Activated CD8-positive, alpha-beta T cell treated with anti-CD3 and anti-CD28 coated beads for 36 hours (primary cell): ENCODE measurements at regions not wholly inside any gene's neighbourhood (a gene's known extent, or its start where the extent isn't known, plus 50 kb on each side); places are given as distances from the start of the nearest gene placed in this dataset.

Experiments
- ATAC-seq: fragments of 200-7000 bp; cut with Tn5 transposase; one replicate; pipeline ENCODE4 v1.10.0; 2021; ENCODE audit warnings: mild to moderate bottlenecking, moderate library complexity
- CTCF ChIA-PET: fragments of 350-600 bp; sonication (Branson Sonifier 250); formaldehyde crosslinking; loops from one replicate; lab custom pipeline; 2021; ENCODE audit warnings: antibody characterized with exemption; lab: Charles Lee
- POLR2A ChIA-PET: fragments of 350-600 bp; sonication (Branson Sonifier 250); formaldehyde crosslinking; loops from one replicate; lab custom pipeline; 2021; ENCODE audit warnings: antibody characterized with exemption; lab: Charles Lee
- DNase-seq: peaks from one replicate; pipeline ENCODE4 v3.0.0-alpha.2; 2020
- H3K27ac Mint-ChIP-seq: one replicate; pipeline ENCODE4 v1.8.0; 2021; ENCODE audit warnings: mild to moderate bottlenecking, mixed read lengths
- H3K27me3 Mint-ChIP-seq: one replicate; pipeline ENCODE4 v1.8.0; 2021; ENCODE audit warnings: mixed read lengths
- H3K36me3 Mint-ChIP-seq: one replicate; pipeline ENCODE4 v1.8.0; 2021; ENCODE audit warnings: low read depth, mixed read lengths
- H3K4me1 Mint-ChIP-seq: one replicate; pipeline ENCODE4 v1.8.0; 2021; ENCODE audit warnings: low read depth, mixed read lengths
- H3K4me3 Mint-ChIP-seq: one replicate; pipeline ENCODE4 v1.8.0; 2021; ENCODE audit warnings: mild to moderate bottlenecking, moderate library complexity, mixed read lengths
- H3K9me3 Mint-ChIP-seq: one replicate; pipeline ENCODE4 v1.8.0; 2021; ENCODE audit warnings: mixed read lengths
- CTCF ChIP-seq: fragments of 200-600 bp; IDR thresholded peaks from one replicate; pipeline ENCODE4 v1.8.0; 2022; ENCODE audit warnings: antibody characterized with exemption, mild to moderate bottlenecking
- intact Hi-C: fragments of 100-400 bp; cut with micrococcal nuclease; formaldehyde crosslinking; loops from one replicate; pipeline ENCODE4 v1.10.0; 2022

GRCh38 chr16:85353839-85354685, 241.8 kb upstream of the CIBAR2 start:
- no peak overlapping the region for H3K27ac Mint-ChIP-seq
- intact Hi-C loops: no loop called here

GRCh38 chr16:85354686-85355514, 242.6 kb upstream of the CIBAR2 start:
- intact Hi-C loops: no loop called here
- Mint-ChIP-seq H3K27me3 (no peaks in the 10 kb centered on the region), H3K4me1 (no peaks in the 10 kb centered on the region), H3K27ac (no peak overlapping the region), H3K4me3 (no peak overlapping the region), H3K9me3 (peaks cover 4% of the 10 kb centered on the region), H3K36me3 (no peaks in the 10 kb centered on the region)
- ATAC-seq (no peak), DNase-seq (no peak)
- ChIA-PET POLR2A (no interaction called here), CTCF (no interaction called here)
- TF ChIP-seq CTCF: no peak

More at GRCh38 chr16:85353839-85354685, 241.8 kb upstream of the CIBAR2 start:
- H3K36me3 Mint-ChIP-seq: no peaks in the 10 kb centered on the region
- ATAC-seq (no peak), DNase-seq (no peak)
- ChIA-PET CTCF (no interaction called here), POLR2A (interaction anchor here (0.8 kb wide), 1 partner anchor 106 kb away, joined by 3 read pairs; no protein-coding TSS in a partner anchor)
- H3K9me3 Mint-ChIP-seq: peaks cover 4% of the 10 kb centered on the region
- H3K27me3 Mint-ChIP-seq: no peaks in the 10 kb centered on the region
- TF ChIP-seq CTCF: no peak
- H3K4me3 Mint-ChIP-seq: no peak overlapping the region
- H3K4me1 Mint-ChIP-seq: no peaks in the 10 kb centered on the region

- POLR2A ChIA-PET: no interaction called here
These were observed 243.2 kb upstream of the CIBAR2 start for GRCh38 chr16:85355515-85355837.

GRCh38 chr16:85356157-85356556, 243.9 kb upstream of the CIBAR2 start:
- CTCF ChIA-PET: no interaction called here
- Mint-ChIP-seq H3K9me3 (peaks cover 4% of the 10 kb centered on the region), H3K4me3 (no peak overlapping the region), H3K27ac (no peak overlapping the region), H3K27me3 (no peaks in the 10 kb centered on the region), H3K4me1 (no peaks in the 10 kb centered on the region), H3K36me3 (no peaks in the 10 kb centered on the region)
- intact Hi-C loops: no loop called here
- ATAC-seq: no peak
- POLR2A ChIA-PET: no interaction called here
- DNase-seq: no peak
- no peak for TF ChIP-seq CTCF

More at GRCh38 chr16:85355515-85355837, 243.2 kb upstream of the CIBAR2 start:
- Mint-ChIP-seq H3K4me3 (no peak overlapping the region), H3K9me3 (peaks cover 4% of the 10 kb centered on the region), H3K4me1 (no peaks in the 10 kb centered on the region), H3K27me3 (no peaks in the 10 kb centered on the region), H3K27ac (no peak overlapping the region), H3K36me3 (no peaks in the 10 kb centered on the region)
- DNase-seq (no peak), ATAC-seq (no peak)
- CTCF ChIA-PET: no interaction called here
- no peak for TF ChIP-seq CTCF
- intact Hi-C loops: no loop called here

DNA sequence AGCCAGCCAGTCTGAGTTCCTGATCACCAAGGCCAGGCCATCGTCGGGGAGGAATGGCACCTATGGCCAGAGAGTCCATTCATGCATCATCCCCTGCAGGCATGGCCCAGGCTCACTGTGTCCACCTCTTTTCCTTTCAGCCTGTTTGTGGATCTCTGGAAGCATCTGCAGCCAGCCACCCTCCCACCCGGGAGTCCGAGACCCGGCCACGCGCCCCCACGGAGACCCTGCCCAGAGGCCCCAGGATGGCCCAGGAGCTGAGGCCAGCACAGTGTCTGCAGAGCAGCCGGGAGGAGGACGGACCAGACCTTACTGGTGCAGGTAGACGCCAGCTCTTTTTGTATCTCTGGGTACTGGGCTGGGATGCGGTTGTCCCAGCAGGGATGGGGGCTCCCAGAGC, 245.1 kb upstream of the CIBAR2 start:
- Mint-ChIP-seq H3K4me1 (no peaks in the 10 kb centered on the region), H3K4me3 (no peak overlapping the region), H3K9me3 (peaks cover 4% of the 10 kb centered on the region), H3K27me3 (no peaks in the 10 kb centered on the region), H3K27ac (no peak overlapping the region), H3K36me3 (no peaks in the 10 kb centered on the region)
- POLR2A ChIA-PET: interaction anchor here (0.9 kb wide), 1 partner anchor 275 kb away, joined by 3 read pairs; no protein-coding TSS in a partner anchor
- ATAC-seq (no peak), DNase-seq (no peak)
- CTCF ChIA-PET: no interaction called here
- no peak for TF ChIP-seq CTCF
- intact Hi-C loops: no loop called here
